GM10248 (cell line): ENCODE measurements at regions not wholly inside any gene's neighbourhood (a gene's known extent, or its start where the extent isn't known, plus 50 kb on each side); places are given as distances from the start of the nearest gene placed in this dataset.

Experiments used
- CTCF ChIA-PET: fragments of 300-600 bp; sonication (Branson Sonifier 250); formaldehyde crosslinking; extraction: SDS; loops from one replicate; lab custom pipeline; 2021; ENCODE audit warnings: antibody characterized with exemption; lab: Yijun Ruan, JAX
- POLR2A ChIA-PET: fragments of 350-650 bp; sonication (Branson Sonifier 250); formaldehyde crosslinking; extraction: SDS; loops from one replicate; lab custom pipeline; 2020; ENCODE audit warnings: antibody characterized with exemption; lab: Yijun Ruan, JAX
- DNase-seq: peaks from one replicate; pipeline ENCODE4 v3.0.0; 2012; ENCODE audit errors: extremely low spot score
- TF ChIP-seq, protein P1 (sequence below): IDR thresholded peaks from 2 replicates; pipeline ENCODE4 v1.5.1; 2012; ENCODE audit warnings: mild to moderate bottlenecking, low read depth; ENCODE audit errors: extremely low read depth, missing control alignments, control extremely low read depth

DNA sequence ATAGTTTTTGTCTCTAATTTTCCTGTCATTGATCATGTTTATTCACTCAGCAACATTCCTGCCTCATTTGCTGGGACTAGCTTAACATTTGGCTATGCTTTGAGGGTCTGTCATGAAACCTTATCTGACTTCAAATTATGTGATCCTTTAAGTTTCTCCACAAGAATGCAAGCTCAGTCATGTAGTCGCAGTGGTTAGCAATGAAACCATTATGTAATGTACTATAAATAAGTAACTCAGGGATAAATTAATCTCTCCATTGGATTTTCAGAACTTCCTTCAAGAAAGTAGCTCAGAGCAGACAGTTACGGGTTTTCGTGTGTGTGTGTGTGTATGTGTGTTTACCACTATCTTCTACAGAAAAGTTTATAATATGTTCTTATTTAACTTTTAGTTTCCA is 993.6 kb downstream of the ADGRL3 start:
- no peak for DNase-seq
- ChIA-PET CTCF (no interaction called here), POLR2A (no interaction called here)
- TF ChIP-seq, protein P1, sequence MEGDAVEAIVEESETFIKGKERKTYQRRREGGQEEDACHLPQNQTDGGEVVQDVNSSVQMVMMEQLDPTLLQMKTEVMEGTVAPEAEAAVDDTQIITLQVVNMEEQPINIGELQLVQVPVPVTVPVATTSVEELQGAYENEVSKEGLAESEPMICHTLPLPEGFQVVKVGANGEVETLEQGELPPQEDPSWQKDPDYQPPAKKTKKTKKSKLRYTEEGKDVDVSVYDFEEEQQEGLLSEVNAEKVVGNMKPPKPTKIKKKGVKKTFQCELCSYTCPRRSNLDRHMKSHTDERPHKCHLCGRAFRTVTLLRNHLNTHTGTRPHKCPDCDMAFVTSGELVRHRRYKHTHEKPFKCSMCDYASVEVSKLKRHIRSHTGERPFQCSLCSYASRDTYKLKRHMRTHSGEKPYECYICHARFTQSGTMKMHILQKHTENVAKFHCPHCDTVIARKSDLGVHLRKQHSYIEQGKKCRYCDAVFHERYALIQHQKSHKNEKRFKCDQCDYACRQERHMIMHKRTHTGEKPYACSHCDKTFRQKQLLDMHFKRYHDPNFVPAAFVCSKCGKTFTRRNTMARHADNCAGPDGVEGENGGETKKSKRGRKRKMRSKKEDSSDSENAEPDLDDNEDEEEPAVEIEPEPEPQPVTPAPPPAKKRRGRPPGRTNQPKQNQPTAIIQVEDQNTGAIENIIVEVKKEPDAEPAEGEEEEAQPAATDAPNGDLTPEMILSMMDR = no peak

GRCh38 chr4:62191451-62192240 is 991.5 kb downstream of the ADGRL3 start:
- TF ChIP-seq, protein P1 = no peak
- DNase-seq = no peak
- CTCF ChIA-PET = interaction anchor here (1.1 kb wide), 1 partner anchor 11 kb away, joined by 6 read pairs; no protein-coding TSS in a partner anchor
- POLR2A ChIA-PET = no interaction called here

GRCh38 chr4:62170235-62170634 is 970.1 kb downstream of the ADGRL3 start:
- POLR2A ChIA-PET = no interaction called here
- CTCF ChIA-PET = interaction anchor here (1.2 kb wide), 1 partner anchor 128 kb away, joined by 3 read pairs; no protein-coding TSS in a partner anchor
- no peak for DNase-seq
- TF ChIP-seq, protein P1 = no peak

DNA sequence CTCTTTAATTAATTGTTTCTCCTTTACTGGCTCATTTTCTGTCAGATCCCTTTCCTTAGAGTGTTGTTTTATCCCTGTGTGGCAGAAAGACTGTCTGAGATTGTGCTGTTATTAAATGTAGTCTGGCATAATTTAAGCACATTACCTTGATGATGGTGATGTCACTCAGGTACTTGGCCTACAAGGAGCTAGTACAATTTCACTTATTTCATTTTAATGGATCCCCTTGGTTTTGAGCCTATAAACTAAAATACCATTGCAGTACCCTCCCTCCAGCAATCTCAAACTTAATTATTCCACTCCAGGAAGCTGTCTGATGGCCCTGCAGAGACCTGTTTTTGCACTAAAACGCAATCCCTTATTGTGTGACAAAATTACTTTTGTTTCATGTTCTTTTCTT is 968.6 kb downstream of the ADGRL3 start:
- DNase-seq = no peak
- POLR2A ChIA-PET = no interaction called here
- CTCF ChIA-PET = no interaction called here
- TF ChIP-seq, protein P1 = no peak

DNA sequence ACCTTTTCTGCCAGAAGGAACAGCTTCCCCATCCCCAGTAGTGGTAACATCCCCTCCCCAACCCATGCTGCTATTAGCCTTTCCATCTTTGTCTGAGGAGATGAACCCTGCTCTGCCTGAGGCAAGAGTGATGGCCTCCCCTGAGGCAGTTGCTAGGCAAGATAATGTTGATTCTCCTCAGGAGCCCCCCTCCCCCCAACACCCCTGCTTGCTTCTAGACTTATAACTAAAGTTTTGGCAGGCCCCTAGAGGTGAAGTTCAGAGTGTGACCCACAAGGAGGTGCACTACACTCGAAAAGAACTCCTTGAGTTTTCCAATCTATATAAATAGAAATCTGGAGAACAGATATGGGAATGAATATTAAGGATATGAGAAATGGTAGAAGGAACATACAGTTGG is 962.5 kb downstream of the ADGRL3 start:
- no peak for DNase-seq
- POLR2A ChIA-PET = no interaction called here
- TF ChIP-seq, protein P1 = no peak
- CTCF ChIA-PET = no interaction called here

DNA sequence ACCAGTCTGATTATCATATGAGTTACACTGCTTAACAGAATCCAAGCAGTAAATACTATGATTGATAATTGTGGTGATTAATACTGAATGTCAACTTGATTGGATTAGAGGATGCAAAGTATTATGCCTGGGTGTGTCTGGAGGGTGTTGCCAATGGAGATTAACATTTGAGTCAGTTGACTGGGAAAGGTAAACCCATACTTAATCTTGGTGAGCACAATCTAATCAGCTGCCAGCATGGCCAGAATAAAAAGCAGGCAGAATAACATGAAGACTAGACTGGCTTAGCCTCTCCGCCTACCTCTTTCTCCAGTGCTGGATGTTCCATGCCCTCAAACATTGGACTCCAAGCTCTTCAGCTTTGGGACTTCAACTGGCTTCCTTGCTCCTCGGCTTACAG is 961.3 kb downstream of the ADGRL3 start:
- TF ChIP-seq, protein P1 = no peak
- ChIA-PET POLR2A (no interaction called here), CTCF (no interaction called here)
- DNase-seq = no peak
